ENCODE measurements at regions not wholly inside any gene's neighbourhood (a gene's known extent, or its start where the extent isn't known, plus 50 kb on each side); places are given as distances from the start of the nearest gene placed in this dataset.

GRCh38 chr13:107233541-107233940 is 665.6 kb upstream of the ARGLU1 start:
- DNase-seq: no peak

GRCh38 chr13:107231944-107232343 is 664.0 kb upstream of the ARGLU1 start:
- no peak for DNase-seq

- DNase-seq: no peak
Observed at GRCh38 chr13:107223867-107224266, 655.9 kb upstream of the ARGLU1 start.

GRCh38 chr13:107222597-107222996 is 654.7 kb upstream of the ARGLU1 start:
- DNase-seq: no peak

GRCh38 chr13:107220245-107220644 is 652.3 kb upstream of the ARGLU1 start:
- DNase-seq: no peak

- no peak for DNase-seq
Observed at GRCh38 chr13:107217251-107217650, 649.3 kb upstream of the ARGLU1 start.

GRCh38 chr13:107216046-107216755 is 648.3 kb upstream of the ARGLU1 start:
- no peak for DNase-seq

GRCh38 chr13:107211073-107211472 is 643.1 kb upstream of the ARGLU1 start:
- peak; percentile 37 to 56 for DNase-seq

- no peak for DNase-seq
Observed at GRCh38 chr13:107210723-107211030, 642.7 kb upstream of the ARGLU1 start.

- no peak for DNase-seq
Observed at GRCh38 chr13:107209824-107210722, 642.1 kb upstream of the ARGLU1 start.

GRCh38 chr13:107208889-107209288 is 641.0 kb upstream of the ARGLU1 start:
- DNase-seq: no peak

- peak; percentile 56 to 67 for DNase-seq
Observed at GRCh38 chr13:107205318-107206104, 637.6 kb upstream of the ARGLU1 start.

- no peak for DNase-seq
Observed at GRCh38 chr13:107203146-107203847, 635.4 kb upstream of the ARGLU1 start.

- no peak for DNase-seq
Observed at GRCh38 chr13:107202371-107203023, 634.6 kb upstream of the ARGLU1 start.

- DNase-seq: no peak
Observed at GRCh38 chr13:107200491-107200890, 632.6 kb upstream of the ARGLU1 start.

- DNase-seq: no peak
Observed at GRCh38 chr13:107192289-107192688, 624.4 kb upstream of the ARGLU1 start.

- DNase-seq: no peak
Observed at GRCh38 chr13:107190065-107190464, 622.1 kb upstream of the ARGLU1 start.

GRCh38 chr13:107185889-107186288 is 618.0 kb upstream of the ARGLU1 start:
- DNase-seq: no peak

GRCh38 chr13:107170270-107170931 is 602.5 kb upstream of the ARGLU1 start:
- DNase-seq: no peak

- no peak for DNase-seq
Observed at GRCh38 chr13:107157271-107157670, 589.3 kb upstream of the ARGLU1 start.

GRCh38 chr13:107144432-107144831 is 576.5 kb upstream of the ARGLU1 start:
- DNase-seq: no peak

- no peak for DNase-seq
Observed at GRCh38 chr13:107141767-107142166, 573.8 kb upstream of the ARGLU1 start.

Data from stimulated activated CD4-positive, alpha-beta T cell treated with anti-CD3 and anti-CD28 coated beads, Interleukin-2, amount 100 ng/mL, for 48 hours (primary cell).